Ishikawa (cell line): ENCODE measurements at regions not wholly inside any gene's neighbourhood (a gene's known extent, or its start where the extent isn't known, plus 50 kb on each side); places are given as distances from the start of the nearest gene placed in this dataset.

Experiments
- CEBPB ChIP-seq: IDR thresholded peaks from 2 replicates; pipeline ENCODE4 v1.6.1; 2012
- CREB1 ChIP-seq: IDR thresholded peaks from 2 replicates; pipeline ENCODE4 v1.6.1; 2012; ENCODE audit warnings: low read depth
- EGR1 ChIP-seq: IDR thresholded peaks from 2 replicates; pipeline ENCODE4 v1.6.1; 2012
- EP300 ChIP-seq: IDR thresholded peaks from 2 replicates; pipeline ENCODE4 v1.6.1; 2012; ENCODE audit warnings: borderline replicate concordance
- MAX ChIP-seq: IDR thresholded peaks from 2 replicates; pipeline ENCODE4 v1.6.1; 2012
- RAD21 ChIP-seq: IDR thresholded peaks from 2 replicates; pipeline ENCODE4 v1.6.1; 2012; ENCODE audit warnings: low read depth
- REST ChIP-seq: IDR thresholded peaks from 2 replicates; pipeline ENCODE4 v1.6.1; 2012; ENCODE audit warnings: low read depth, mild to moderate bottlenecking
- TAF1 ChIP-seq: IDR thresholded peaks from 2 replicates; pipeline ENCODE4 v1.6.1; 2012; ENCODE audit warnings: low read depth, mild to moderate bottlenecking

- TF ChIP-seq RAD21 (no peak), EGR1 (no peak), TAF1 (no peak), MAX (no peak), EP300 (no peak), CEBPB (no peak), CREB1 (no peak), REST (no peak)
These were observed 57.7 kb upstream of the HES1 start for GRCh38 chr3:194078045-194078821.
